ENCODE measurements at regions not wholly inside any gene's neighbourhood (a gene's known extent, or its start where the extent isn't known, plus 50 kb on each side); places are given as distances from the start of the nearest gene placed in this dataset.

- TF ChIP-seq CTCF (IDR thresholded peaks at IDR 0.05; ENCODE audit: low read length) (no peak), EZH2phosphoT487 (IDR thresholded peaks at IDR 0.05; ENCODE audit: low read length) (no peak)
Observed at GRCh38 chr10:120783098-120783497, 68.1 kb upstream of the WDR11 start.
